ENCODE measurements at regions not wholly inside any gene's neighbourhood (a gene's known extent, or its start where the extent isn't known, plus 50 kb on each side); places are given as distances from the start of the nearest gene placed in this dataset.
"Not testable (repeated sequence)": the region's sequence is repeated elsewhere in the genome, so short reads cannot be mapped to it uniquely, and the experiment has no call there.

DNA sequence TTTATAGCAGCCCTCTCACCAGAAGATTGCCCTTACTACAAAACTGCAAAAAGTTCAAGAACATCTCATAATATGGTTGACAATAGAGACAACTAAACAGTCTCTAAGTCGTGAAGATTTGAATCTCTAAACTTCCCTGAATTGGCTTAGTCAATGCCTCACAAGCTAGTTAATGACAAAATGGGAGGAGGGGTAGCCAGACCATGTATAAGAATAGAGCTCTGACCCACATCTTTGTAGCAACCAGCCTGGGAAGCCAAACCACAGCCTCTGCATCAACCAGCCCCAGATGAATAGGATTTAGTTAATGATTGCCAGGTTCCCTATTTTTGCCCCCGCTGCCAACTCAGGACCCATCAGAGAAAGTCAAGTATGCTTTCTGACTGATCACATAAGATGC lies 1265.9 kb upstream of the PCDH10 start:
- peak; percentile 1 for DNase-seq

GRCh38 chr4:131925662-131926061 lies 1223.4 kb upstream of the PCDH10 start:
- DNase-seq, result not testable (repeated sequence)

DNA sequence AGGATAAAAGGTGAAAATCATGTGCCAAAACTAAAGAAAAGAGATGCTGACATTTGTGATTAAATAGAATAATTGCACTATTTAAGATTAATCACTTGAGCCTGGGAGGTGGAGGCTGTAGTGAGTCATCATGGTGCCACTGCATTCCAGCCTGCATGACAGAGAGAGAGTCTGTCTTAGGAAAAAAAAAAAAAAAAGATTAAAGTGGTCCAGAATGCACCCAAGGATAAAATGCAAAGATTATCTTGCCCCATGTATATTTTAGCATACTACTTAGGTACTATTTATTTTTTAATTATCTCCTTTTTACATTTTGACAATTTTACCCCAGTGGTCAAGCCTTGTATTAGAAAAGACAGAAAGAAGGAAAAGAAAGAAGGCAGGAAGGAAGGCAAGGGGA lies 1181.4 kb upstream of the PCDH10 start:
- DNase-seq, result peak; percentile 65

- no peak for DNase-seq
Observed at GRCh38 chr4:131974730-131975129, 1174.4 kb upstream of the PCDH10 start.

GRCh38 chr4:131975276-131976132 lies 1173.6 kb upstream of the PCDH10 start:
- DNase-seq, result peak; percentile 14

- not testable (repeated sequence) for DNase-seq
Observed at GRCh38 chr4:131976133-131977002, 1172.7 kb upstream of the PCDH10 start.

- no peak for DNase-seq
Observed at GRCh38 chr4:131978120-131978519, 1171.0 kb upstream of the PCDH10 start.

DNA sequence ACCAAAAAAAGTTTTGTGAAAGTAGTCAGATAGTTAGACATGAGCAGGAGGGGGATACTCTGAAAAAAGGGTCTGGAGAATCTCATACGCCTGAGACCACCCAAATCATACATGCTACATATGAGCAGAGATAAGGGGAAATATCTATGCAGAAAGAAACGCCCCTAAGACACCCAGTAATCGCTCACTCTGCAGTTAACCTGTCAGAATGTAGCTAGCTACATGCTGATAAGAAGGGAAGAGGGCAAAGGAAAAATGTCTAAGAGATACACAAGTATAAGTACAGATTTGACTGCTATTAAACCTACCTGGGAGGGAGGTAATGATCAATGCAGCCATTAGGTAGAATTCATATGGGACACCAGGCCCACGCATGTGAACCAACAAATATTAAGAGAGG lies 1159.5 kb upstream of the PCDH10 start:
- DNase-seq, result no peak

- DNase-seq, result peak; percentile 63
Observed at GRCh38 chr4:132001542-132001941, 1147.6 kb upstream of the PCDH10 start.

- no peak for DNase-seq
Observed at GRCh38 chr4:132003593-132003992, 1145.5 kb upstream of the PCDH10 start.

DNA sequence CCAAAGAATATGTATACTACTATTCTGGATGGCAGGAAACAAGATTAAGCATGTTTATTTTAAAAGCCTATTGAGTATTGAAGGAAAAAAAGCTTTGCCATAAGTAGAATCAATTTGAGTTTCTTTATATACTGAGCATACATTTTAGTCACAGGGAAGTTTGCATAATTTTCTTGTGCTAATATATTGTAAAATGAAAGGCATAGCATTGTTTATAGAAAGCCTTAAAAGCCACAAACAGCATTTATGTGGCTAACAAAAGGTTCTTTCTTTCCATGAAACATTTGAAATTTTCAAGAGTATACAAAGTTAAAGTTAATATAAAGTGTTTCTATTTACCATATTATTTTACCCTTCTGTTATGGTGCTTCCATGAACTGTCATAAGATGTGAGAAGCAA lies 1133.8 kb upstream of the PCDH10 start:
- no peak for DNase-seq

DNA sequence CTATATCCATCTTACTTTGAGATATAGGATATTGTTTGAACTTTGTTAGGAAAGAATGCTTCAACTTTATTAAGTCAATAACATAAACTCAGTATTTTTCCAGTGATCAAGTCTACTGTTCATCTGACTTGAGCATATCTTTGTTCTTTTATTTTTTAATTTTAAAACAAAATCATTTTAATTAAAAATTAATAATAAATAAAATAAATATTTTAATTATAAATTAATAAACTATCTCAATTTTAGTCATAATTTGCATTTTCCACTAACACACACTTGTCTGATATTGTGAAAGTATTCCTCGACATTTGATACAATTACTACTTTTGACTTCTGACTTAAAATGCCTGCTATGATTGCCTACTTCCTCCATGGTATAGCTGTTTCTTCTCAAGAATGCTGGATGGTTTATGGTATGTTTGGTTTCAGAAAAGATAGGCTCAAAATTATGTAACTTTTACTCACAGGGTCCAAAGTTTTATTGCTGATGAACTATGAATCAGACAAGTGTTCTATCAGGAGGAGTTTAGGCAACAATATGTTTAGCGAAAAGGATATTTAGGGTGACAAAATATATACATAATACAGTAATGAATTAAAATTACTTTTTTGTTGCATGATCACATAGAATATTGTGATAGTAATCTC lies 1132.3 kb upstream of the PCDH10 start:
- DNase-seq, result no peak

DNA sequence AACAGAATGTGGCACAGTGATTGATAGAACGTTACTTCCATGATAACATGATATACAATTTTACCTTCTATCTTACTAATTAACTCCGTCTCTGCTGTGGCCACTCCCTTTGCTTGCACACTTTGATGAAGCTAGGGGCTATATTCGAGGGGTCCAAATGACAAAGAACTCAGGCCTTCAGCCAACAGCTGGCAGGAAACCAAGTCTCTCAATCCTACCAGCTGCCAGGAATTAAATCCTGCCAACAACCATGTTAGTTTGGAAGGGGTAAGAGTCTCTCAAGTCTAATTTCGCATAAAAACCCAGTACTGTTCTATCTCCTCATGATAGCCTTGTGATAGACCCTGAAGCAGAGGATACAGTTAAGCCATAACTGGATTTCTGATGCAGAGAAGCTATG lies 1122.9 kb upstream of the PCDH10 start:
- DNase-seq, result no peak

- no peak for DNase-seq
Observed at GRCh38 chr4:132026816-132027215, 1122.3 kb upstream of the PCDH10 start.

- peak; percentile 7 for DNase-seq
Observed at GRCh38 chr4:132056496-132056895, 1092.6 kb upstream of the PCDH10 start.

- DNase-seq, result no peak
Observed at GRCh38 chr4:132059227-132059626, 1089.9 kb upstream of the PCDH10 start.

GRCh38 chr4:132062611-132063239 lies 1086.4 kb upstream of the PCDH10 start:
- DNase-seq, result no peak

DNA sequence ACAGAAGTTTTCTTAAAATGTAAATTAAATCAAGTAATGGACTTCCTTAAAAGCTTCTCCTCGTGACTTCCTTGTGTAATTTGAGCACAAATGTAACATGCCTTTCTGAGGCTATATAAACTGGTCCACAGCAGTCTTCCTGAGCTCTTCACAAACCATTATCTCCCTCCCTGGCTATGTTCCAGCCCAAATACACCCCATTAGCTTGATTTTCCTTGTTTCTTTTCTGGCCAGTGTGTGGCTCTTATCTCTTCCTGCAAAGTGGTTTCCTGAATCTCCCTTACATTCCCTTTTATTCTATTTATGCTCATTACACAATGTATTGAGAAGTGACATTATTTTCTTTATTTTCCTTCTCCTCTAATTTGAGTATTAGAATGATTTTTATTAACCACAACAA lies 1085.3 kb upstream of the PCDH10 start:
- DNase-seq, result peak; percentile 19

DNA sequence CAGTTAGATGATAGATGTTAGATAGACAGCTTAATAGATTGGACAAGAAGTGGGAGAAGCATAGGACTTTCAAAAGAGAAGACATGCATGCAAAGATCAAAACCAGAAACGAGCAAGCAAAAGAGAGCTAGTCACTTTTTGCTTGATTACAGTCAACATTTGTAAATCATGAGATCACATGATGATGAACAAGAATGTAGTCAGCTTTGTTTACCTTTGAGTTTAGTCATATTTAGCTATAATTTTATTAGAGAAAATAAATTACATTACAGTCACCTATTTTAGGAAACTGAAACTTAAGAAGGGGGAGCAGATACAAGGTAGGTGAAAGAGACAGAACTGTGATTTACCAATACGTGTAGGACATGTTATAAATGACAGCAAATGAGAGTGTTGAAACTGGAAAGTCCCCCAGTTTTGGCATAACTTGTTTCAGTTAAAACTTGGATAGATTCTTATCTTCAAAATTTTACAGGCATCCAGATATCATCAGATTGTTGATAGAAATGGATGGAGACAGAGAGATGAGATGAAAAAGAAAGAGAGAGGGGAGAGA lies 1083.1 kb upstream of the PCDH10 start:
- DNase-seq, result peak; percentile 38

DNA sequence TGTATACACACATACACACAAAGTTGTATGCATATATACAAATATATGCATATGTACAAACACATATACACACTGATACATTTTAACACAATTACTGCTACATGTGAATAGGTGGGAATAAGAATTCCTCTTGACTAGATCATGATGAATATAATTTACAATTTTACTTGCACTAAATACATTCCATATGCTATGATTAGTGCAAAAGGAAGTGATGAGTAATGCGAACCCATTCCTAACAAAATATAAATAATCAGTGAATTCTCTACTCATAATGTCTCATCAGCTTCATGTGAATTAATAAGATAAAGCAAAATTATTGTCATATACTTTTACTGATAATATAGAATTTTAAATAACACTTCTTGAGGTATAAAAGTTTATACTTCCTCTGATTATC lies 1077.3 kb upstream of the PCDH10 start:
- peak; percentile 75 for DNase-seq

- DNase-seq, result no peak
Observed at GRCh38 chr4:132076829-132077228, 1072.3 kb upstream of the PCDH10 start.

- no peak for DNase-seq
Observed at GRCh38 chr4:132085105-132085504, 1064.0 kb upstream of the PCDH10 start.

DNA sequence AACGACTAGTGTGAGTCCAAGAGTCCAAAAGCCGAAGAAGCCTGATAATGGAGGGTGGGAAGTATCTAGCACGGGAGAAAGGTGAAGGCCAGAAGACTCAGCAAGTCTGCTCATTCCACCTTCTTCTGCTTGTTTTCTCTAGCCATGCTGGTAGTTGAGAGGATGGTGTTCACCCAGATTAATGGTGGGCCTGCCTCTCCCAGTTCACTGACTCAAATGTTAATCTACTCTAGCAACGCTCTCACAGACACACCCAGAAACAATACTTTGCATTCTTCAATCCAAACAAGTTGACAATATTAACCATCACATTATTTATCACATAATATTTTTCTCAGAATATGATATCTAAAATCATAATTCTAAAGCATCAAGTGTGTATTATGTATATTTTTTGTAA lies 1055.1 kb upstream of the PCDH10 start:
- DNase-seq, result no peak

Data from fibroblast of skin of right biceps (primary cell).